GM12878 (cell line): ENCODE measurements at regions not wholly inside any gene's neighbourhood (a gene's known extent, or its start where the extent isn't known, plus 50 kb on each side); places are given as distances from the start of the nearest gene placed in this dataset.

Source experiments
- BHLHE40 ChIP-seq, 2 experiments: fragments of 450-650 bp in 1 of 2; IDR thresholded peaks; 2 replicates each; pipeline ENCODE4 v1.6.1; 2011 to 2017; ENCODE audit warnings: low read depth in 2 of 2, borderline replicate concordance in 1 of 2, improper control_type of control experiment in 1 of 2, low read length in 1 of 2, mild to moderate bottlenecking in 1 of 2
- BMI1 ChIP-seq: fragments of 450-650 bp; IDR thresholded peaks from 2 replicates; pipeline ENCODE4 v1.6.1; 2016; ENCODE audit warnings: mild to moderate bottlenecking, moderate library complexity, borderline replicate concordance
- CHD1 ChIP-seq: IDR thresholded peaks from 2 replicates; pipeline ENCODE4 v1.6.1; 2012; ENCODE audit warnings: low read depth, low read length, improper control_type of control experiment
- CTCF ChIP-seq, 3 experiments: IDR thresholded peaks in 2 of 3; conservative IDR thresholded peaks in 1 of 3; 2 replicates each; pipeline ENCODE4 v1.5.1; 2011; ENCODE audit warnings: low read depth in 3 of 3, low read length in 3 of 3, mild to moderate bottlenecking in 3 of 3, control low read depth in 2 of 3, moderate library complexity in 2 of 3, inconsistent platforms in 1 of 3, mixed read lengths in 1 of 3; ENCODE audit not compliant: control insufficient read depth in 2 of 3, insufficient read depth in 1 of 3; ENCODE audit errors: extremely low read depth in 1 of 3
- MXI1 ChIP-seq: fragments of 150-350 bp; IDR thresholded peaks from 2 replicates; pipeline ENCODE4 v1.6.1; 2011; ENCODE audit warnings: low read depth, mild to moderate bottlenecking, inconsistent platforms, low read length, improper control_type of control experiment
- USF2 ChIP-seq: IDR thresholded peaks from 2 replicates; pipeline ENCODE4 v1.6.1; 2011; ENCODE audit warnings: low read depth, low read length, improper control_type of control experiment, borderline replicate concordance
- TF ChIP-seq, protein P1 (sequence below): IDR thresholded peaks from 2 replicates; pipeline ENCODE4 v1.6.1; 2012; ENCODE audit warnings: low read depth, low read length, improper control_type of control experiment

- TF ChIP-seq CHD1 (no peak), BMI1 (no peak), BHLHE40 (IDR thresholded peaks at IDR 0.05; ENCODE audit: borderline replicate concordance in 1 of 2, low read depth in 2 of 2, low read length in 1 of 2) (no peak), USF2 (no peak), CTCF (IDR thresholded peaks at IDR 0.05 in 2 of 3, conservative IDR thresholded peaks at IDR 0.05 in 1 of 3; ENCODE audit: control insufficient read depth in 2 of 3, extremely low read depth in 1 of 3, insufficient read depth in 1 of 3, low read depth in 3 of 3, low read length in 3 of 3) (no peak), MXI1 (no peak)
- TF ChIP-seq, protein P1, sequence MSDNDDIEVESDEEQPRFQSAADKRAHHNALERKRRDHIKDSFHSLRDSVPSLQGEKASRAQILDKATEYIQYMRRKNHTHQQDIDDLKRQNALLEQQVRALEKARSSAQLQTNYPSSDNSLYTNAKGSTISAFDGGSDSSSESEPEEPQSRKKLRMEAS, result no peak
Observed at GRCh38 chr5:57552033-57552432, 69.4 kb upstream of the ACTBL2 start.
